WTC11 (cell line): ENCODE measurements at regions not wholly inside any gene's neighbourhood (a gene's known extent, or its start where the extent isn't known, plus 50 kb on each side); places are given as distances from the start of the nearest gene placed in this dataset.

Source experiments
- ATAC-seq: fragments of 200-7000 bp; cut with Tn5 transposase; 2 replicates; pipeline ENCODE4 v1.10.0; 2021; ENCODE audit warnings: mild to moderate bottlenecking, moderate library complexity
- CTCF ChIA-PET: fragments of 300-600 bp; sonication (Branson Sonifier 250); formaldehyde crosslinking; loops from one replicate; lab custom pipeline; 2021; ENCODE audit warnings: antibody characterized with exemption; lab: Charles Lee
- POLR2A ChIA-PET: fragments of 350-600 bp; sonication (Branson Sonifier 250); formaldehyde crosslinking; loops from one replicate; lab custom pipeline; 2021; ENCODE audit warnings: antibody characterized with exemption; lab: Charles Lee
- DNase-seq: peaks from one replicate; pipeline ENCODE4 v3.0.0; 2021; ENCODE audit warnings: low spot score
- H3K27ac Mint-ChIP-seq: 2 replicates; pipeline ENCODE4 v1.8.0; 2021; ENCODE audit warnings: mixed read lengths
- H3K27me3 Mint-ChIP-seq: 2 replicates; pipeline ENCODE4 v1.8.0; 2021; ENCODE audit warnings: low read depth, mild to moderate bottlenecking, moderate library complexity, mixed read lengths
- H3K36me3 Mint-ChIP-seq: 2 replicates; pipeline ENCODE4 v1.8.0; 2021; ENCODE audit warnings: mixed read lengths
- H3K4me1 Mint-ChIP-seq: 2 replicates; pipeline ENCODE4 v1.8.0; 2022; ENCODE audit warnings: mixed read lengths
- H3K4me3 Mint-ChIP-seq: 2 replicates; pipeline ENCODE4 v1.8.0; 2021; ENCODE audit warnings: mild to moderate bottlenecking, moderate library complexity, mixed read lengths
- H3K9me3 Mint-ChIP-seq: 2 replicates; pipeline ENCODE4 v1.8.0; 2021; ENCODE audit warnings: mixed read lengths
- ATF1 ChIP-seq: sonication (generic); formaldehyde crosslinking; IDR thresholded peaks from 2 replicates; pipeline ENCODE4 v1.8.1; 2023; ENCODE audit warnings: mild to moderate bottlenecking, moderate library complexity, missing genetic modification reagents
- ATF6 ChIP-seq: sonication (generic); formaldehyde crosslinking; IDR thresholded peaks from 2 replicates; pipeline ENCODE4 v1.8.1; 2023; ENCODE audit warnings: mild to moderate bottlenecking, missing genetic modification reagents
- CREB1 ChIP-seq: sonication (generic); formaldehyde crosslinking; IDR thresholded peaks from 2 replicates; pipeline ENCODE4 v1.8.0; 2023; ENCODE audit warnings: mild to moderate bottlenecking, missing genetic modification reagents
- GTF2I ChIP-seq: fragments of 250-450 bp; sonication (Bioruptor Pico); conservative IDR thresholded peaks from 2 replicates; pipeline ENCODE4 v1.4.0; 2021; ENCODE audit warnings: mild to moderate bottlenecking
- IRF2 ChIP-seq: sonication (generic); formaldehyde crosslinking; IDR thresholded peaks from 2 replicates; pipeline ENCODE4 v1.8.0; 2022; ENCODE audit warnings: low read depth, missing genetic modification reagents, borderline replicate concordance
- MYBL2 ChIP-seq: sonication (generic); formaldehyde crosslinking; IDR thresholded peaks from 2 replicates; pipeline ENCODE4 v1.8.1; 2023; ENCODE audit warnings: mild to moderate bottlenecking, moderate library complexity, missing genetic modification reagents
- NFATC4 ChIP-seq: fragments of 250-450 bp; sonication (Bioruptor Pico); IDR thresholded peaks from 2 replicates; pipeline ENCODE4 v1.9.0; 2021; ENCODE audit warnings: mild to moderate bottlenecking
- NFYB ChIP-seq: sonication (generic); formaldehyde crosslinking; conservative IDR thresholded peaks from 2 replicates; pipeline ENCODE4 v1.8.0; 2022; ENCODE audit warnings: low read depth, missing genetic modification reagents
- PRDM15 ChIP-seq: sonication (generic); formaldehyde crosslinking; IDR thresholded peaks from 2 replicates; pipeline ENCODE4 v1.8.0; 2022; ENCODE audit warnings: missing genetic modification reagents
- SOX15 ChIP-seq: fragments of 250-450 bp; sonication (Bioruptor Pico); IDR thresholded peaks from 2 replicates; pipeline ENCODE4 v1.9.0; 2021; ENCODE audit warnings: mild to moderate bottlenecking
- ZBTB21 ChIP-seq: sonication (generic); formaldehyde crosslinking; IDR thresholded peaks from 2 replicates; pipeline ENCODE4 v1.8.1; 2023; ENCODE audit warnings: mild to moderate bottlenecking, missing genetic modification reagents, borderline replicate concordance
- ZMAT4 ChIP-seq: fragments of 250-450 bp; sonication (Bioruptor Pico); IDR thresholded peaks from 2 replicates; pipeline ENCODE4 v1.9.0; 2021; ENCODE audit warnings: mild to moderate bottlenecking
- ZSCAN18 ChIP-seq: fragments of 250-450 bp; sonication (Bioruptor Pico); IDR thresholded peaks from 2 replicates; pipeline ENCODE4 v2.1.2; 2022; ENCODE audit warnings: mild to moderate bottlenecking, moderate library complexity
- TF ChIP-seq, protein P1 (sequence below): sonication (generic); formaldehyde crosslinking; IDR thresholded peaks from 2 replicates; pipeline ENCODE4 v1.8.1; 2023; ENCODE audit warnings: mild to moderate bottlenecking, missing genetic modification reagents, moderate library complexity
- TF ChIP-seq, protein P2 (sequence below): sonication (generic); formaldehyde crosslinking; IDR thresholded peaks from 2 replicates; pipeline ENCODE4 v1.8.1; 2023; ENCODE audit warnings: mild to moderate bottlenecking, missing genetic modification reagents

GRCh38 chrY:7169475-7169874 is 257.9 kb upstream of the AMELY start:
- ChIA-PET CTCF (no interaction called here), POLR2A (no interaction called here)
- H3K4me3 Mint-ChIP-seq = no peak overlapping the region
- no peaks in the 10 kb centered on the region for H3K36me3 Mint-ChIP-seq
- H3K4me1 Mint-ChIP-seq = no peaks in the 10 kb centered on the region
- ATAC-seq = no peak
- no peak for DNase-seq
- TF ChIP-seq, protein P1, sequence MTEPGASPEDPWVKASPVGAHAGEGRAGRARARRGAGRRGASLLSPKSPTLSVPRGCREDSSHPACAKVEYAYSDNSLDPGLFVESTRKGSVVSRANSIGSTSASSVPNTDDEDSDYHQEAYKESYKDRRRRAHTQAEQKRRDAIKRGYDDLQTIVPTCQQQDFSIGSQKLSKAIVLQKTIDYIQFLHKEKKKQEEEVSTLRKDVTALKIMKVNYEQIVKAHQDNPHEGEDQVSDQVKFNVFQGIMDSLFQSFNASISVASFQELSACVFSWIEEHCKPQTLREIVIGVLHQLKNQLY (CRISPR knock-in tag) = no peak
- TF ChIP-seq, protein P2, sequence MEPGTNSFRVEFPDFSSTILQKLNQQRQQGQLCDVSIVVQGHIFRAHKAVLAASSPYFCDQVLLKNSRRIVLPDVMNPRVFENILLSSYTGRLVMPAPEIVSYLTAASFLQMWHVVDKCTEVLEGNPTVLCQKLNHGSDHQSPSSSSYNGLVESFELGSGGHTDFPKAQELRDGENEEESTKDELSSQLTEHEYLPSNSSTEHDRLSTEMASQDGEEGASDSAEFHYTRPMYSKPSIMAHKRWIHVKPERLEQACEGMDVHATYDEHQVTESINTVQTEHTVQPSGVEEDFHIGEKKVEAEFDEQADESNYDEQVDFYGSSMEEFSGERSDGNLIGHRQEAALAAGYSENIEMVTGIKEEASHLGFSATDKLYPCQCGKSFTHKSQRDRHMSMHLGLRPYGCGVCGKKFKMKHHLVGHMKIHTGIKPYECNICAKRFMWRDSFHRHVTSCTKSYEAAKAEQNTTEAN (CRISPR knock-in tag) = no peak
- no peak for TF ChIP-seq ATF1 (CRISPR knock-in tag)
- TF ChIP-seq ATF6 = no peak
- TF ChIP-seq NFYB (CRISPR knock-in tag) = no peak
- no peak for TF ChIP-seq IRF2 (CRISPR knock-in tag)
- no peak for TF ChIP-seq PRDM15 (CRISPR knock-in tag)
- TF ChIP-seq SOX15 = no peak
- TF ChIP-seq CREB1 (CRISPR knock-in tag) = no peak
- TF ChIP-seq ZBTB21 = no peak
- TF ChIP-seq, all 79 proteins: peak for 0
- no peaks in the 10 kb centered on the region for H3K27me3 Mint-ChIP-seq
- H3K9me3 Mint-ChIP-seq = no peaks in the 10 kb centered on the region
- H3K27ac Mint-ChIP-seq = no peak overlapping the region

DNA sequence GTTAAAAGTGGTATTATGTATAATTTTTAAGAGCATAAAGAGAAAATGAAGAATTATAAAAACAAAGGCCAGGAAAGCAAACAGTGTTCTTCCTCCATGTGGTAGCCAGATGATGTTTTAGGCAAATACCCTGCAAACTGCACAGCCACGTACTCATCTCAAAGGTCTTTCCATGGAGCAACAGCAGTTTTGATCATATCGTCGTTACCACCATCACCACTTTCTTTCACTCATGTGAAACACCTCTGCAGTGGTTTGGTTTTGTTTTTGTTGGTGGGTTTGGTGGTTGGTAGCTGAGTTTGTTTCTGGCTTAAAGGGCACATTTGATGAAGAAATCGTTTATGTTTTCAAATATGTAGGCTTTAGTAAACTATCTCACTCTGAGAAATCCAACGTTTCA is 229.9 kb upstream of the AMELY start:
- ChIA-PET POLR2A (no interaction called here), CTCF (no interaction called here)
- H3K9me3 Mint-ChIP-seq = no peaks in the 10 kb centered on the region
- no peak for DNase-seq
- H3K4me1 Mint-ChIP-seq = no peaks in the 10 kb centered on the region
- ATAC-seq = no peak
- no peaks in the 10 kb centered on the region for H3K36me3 Mint-ChIP-seq
- no peak for TF ChIP-seq MYBL2 (CRISPR knock-in tag)
- no peak for TF ChIP-seq ZMAT4 (CRISPR knock-in tag)
- no peak for TF ChIP-seq NFATC4 (CRISPR knock-in tag)
- TF ChIP-seq GTF2I (CRISPR knock-in tag) = no peak
- no peak for TF ChIP-seq ZSCAN18
- TF ChIP-seq, all 79 proteins: peak for 0
- H3K27me3 Mint-ChIP-seq = no peaks in the 10 kb centered on the region
- no peak overlapping the region for H3K4me3 Mint-ChIP-seq
- no peak overlapping the region for H3K27ac Mint-ChIP-seq
